K562 (cell line): ENCODE measurements at regions not wholly inside any gene's neighbourhood (a gene's known extent, or its start where the extent isn't known, plus 50 kb on each side); places are given as distances from the start of the nearest gene placed in this dataset.

ENCODE experiments used
- ATAC-seq: fragments of 200-7000 bp; cut with Tn5 transposase; 3 replicates; pipeline ENCODE4 v1.9.1; 2020; ENCODE audit warnings: moderate library complexity
- BruUV-seq: library from RNA; stranded (reverse); fragments of 400-500 nt; replicated peaks from 2 replicates; lab custom pipeline; 2021; lab: Mats Ljungman, UMichigan
- CTCF ChIA-PET: fragments of 300-600 bp; formaldehyde crosslinking; extraction: SDS; loops from one replicate; lab custom pipeline; 2021; ENCODE audit warnings: low intra/inter-chr PET ratio; lab: Yijun Ruan, JAX
- POLR2A ChIA-PET: fragments of 300-600, 350-650 bp; sonication (Branson Sonifier 250); formaldehyde crosslinking; extraction: SDS; loops from one replicate; lab custom pipeline; 2021; ENCODE audit warnings: antibody characterized with exemption, inconsistent platforms; lab: Yijun Ruan, JAX
- DNase-seq, 4 experiments: peaks; one replicate each; pipeline versions ENCODE4 v3.0.0 to v3.0.0-alpha.2; 2011 to 2018; ENCODE audit warnings: low spot score in 3 of 4, mixed read lengths in 3 of 4; ENCODE audit errors: extremely low read depth in 1 of 4
- FAIRE-seq: peaks from 2 replicates; lab custom pipeline; 2011; peaks lifted over from hg19 to GRCh38; lab: Jason Lieb, UNC
- H2AFZ ChIP-seq: 2 replicates; pipeline ENCODE4 v1.6.0; 2011; ENCODE audit warnings: low read depth, low read length, control low read depth, inconsistent platforms
- H3K27ac ChIP-seq: fragments of 200-600 bp; 3 replicates; pipeline ENCODE4 v1.8.0; 2011; ENCODE audit warnings: low read depth, mild to moderate bottlenecking, control low read depth, inconsistent platforms, low read length, moderate library complexity, mixed read lengths; ENCODE audit errors: extremely low read depth
- H3K27me3 ChIP-seq, 2 experiments: fragments of 300-600 bp in 1 of 2; 2 replicates in 1 of 2; 3 replicates in 1 of 2; pipeline versions ENCODE4 v1.6.0 to v1.8.0; 2011; ENCODE audit warnings: inconsistent platforms in 2 of 2, low read length in 2 of 2, mild to moderate bottlenecking in 1 of 2, mixed read lengths in 1 of 2, moderate library complexity in 1 of 2; ENCODE audit not compliant: control insufficient read depth in 2 of 2, insufficient read depth in 2 of 2
- H3K36me3 ChIP-seq: fragments of 300-600 bp; 3 replicates; pipeline ENCODE4 v1.8.0; 2011; ENCODE audit warnings: mild to moderate bottlenecking, low read length, inconsistent platforms; ENCODE audit not compliant: control insufficient read depth, insufficient read depth
- H3K4me1 ChIP-seq, 2 experiments: fragments of 200-600 bp in 1 of 2; replicated peaks in 1 of 2; 2 replicates in 1 of 2; 3 replicates in 1 of 2; pipeline versions ENCODE4 v1.5.1 to v1.8.0; 2011; ENCODE audit warnings: inconsistent platforms in 2 of 2, low read length in 2 of 2, mild to moderate bottlenecking in 1 of 2, mixed read lengths in 1 of 2, moderate library complexity in 1 of 2; ENCODE audit not compliant: control insufficient read depth in 2 of 2, insufficient read depth in 2 of 2
- H3K4me2 ChIP-seq: 2 replicates; pipeline ENCODE4 v1.6.1; 2011; ENCODE audit warnings: low read length, control low read depth, inconsistent platforms, mixed read lengths; ENCODE audit not compliant: insufficient read depth
- H3K4me3 ChIP-seq: fragments of 200-600 bp; sonication (generic), shearing (Covaris generic); 2 replicates; pipeline ENCODE4 v1.5.1; 2016; ENCODE audit warnings: control low read depth, inconsistent platforms
- H3K79me2 ChIP-seq: fragments of 200-600 bp; 3 replicates; pipeline ENCODE4 v1.8.0; 2011; ENCODE audit warnings: low read length, inconsistent platforms; ENCODE audit not compliant: control insufficient read depth, insufficient read depth
- H3K9ac ChIP-seq, 2 experiments: 2 replicates each; pipeline versions ENCODE4 v1.6.0 to v1.6.1; 2011; ENCODE audit warnings: low read depth in 2 of 2, low read length in 2 of 2, control low read depth in 1 of 2, inconsistent platforms in 1 of 2, mild to moderate bottlenecking in 1 of 2, mixed read lengths in 1 of 2; ENCODE audit not compliant: insufficient read depth in 1 of 2
- H3K9me1 ChIP-seq: one replicate; pipeline ENCODE4 v1.6.0; 2011; ENCODE audit warnings: inconsistent platforms, mild to moderate bottlenecking, low read length, moderate library complexity; ENCODE audit not compliant: control insufficient read depth, insufficient read depth
- H3K9me3 ChIP-seq: replicated peaks from 2 replicates; pipeline ENCODE4 v1.5.1; 2011; ENCODE audit warnings: low read depth, low read length, inconsistent platforms; ENCODE audit not compliant: control insufficient read depth, insufficient read depth
- H4K20me1 ChIP-seq: replicated peaks from 2 replicates; pipeline ENCODE4 v1.6.1; 2011; ENCODE audit warnings: low read length, inconsistent platforms, mixed read lengths; ENCODE audit not compliant: control insufficient read depth, insufficient read depth
- ELF1 ChIP-seq: fragments of 200-800 bp; sonication (Bioruptor generic); IDR thresholded peaks from 2 replicates; pipeline ENCODE4 v1.6.1; 2016; ENCODE audit warnings: missing genetic modification characterization, missing compliant biosample characterization
- ELF4 ChIP-seq: fragments of 450-650 bp; formaldehyde crosslinking; IDR thresholded peaks from 2 replicates; pipeline ENCODE4 v1.4.0; 2022; ENCODE audit warnings: missing genetic modification characterization
- ETV6 ChIP-seq, 3 experiments: fragments of 150-350 bp in 1 of 3; sonication (generic) in 1 of 3; formaldehyde crosslinking in 1 of 3; IDR thresholded peaks; 2 replicates each; pipeline versions ENCODE4 v1.6.1 to v1.8.0; 2014 to 2022; ENCODE audit warnings: borderline replicate concordance in 2 of 3, low read depth in 2 of 3, antibody characterized with exemption in 1 of 3, low read length in 1 of 3, mild to moderate bottlenecking in 1 of 3, missing genetic modification reagents in 1 of 3
- MTA3 ChIP-seq: fragments of 450-650 bp; formaldehyde crosslinking; IDR thresholded peaks from 2 replicates; pipeline ENCODE4 v1.6.1; 2017; ENCODE audit warnings: mild to moderate bottlenecking, borderline replicate concordance
- MYC ChIP-seq, 2 experiments: fragments of 250-450 bp in 1 of 2; sonication (Bioruptor Pico) in 1 of 2; IDR thresholded peaks; 2 replicates each; pipeline versions ENCODE4 v1.5.1 to v1.6.1; 2012 to 2021; ENCODE audit warnings: low read depth in 2 of 2, borderline replicate concordance in 1 of 2, improper control_type of control experiment in 1 of 2, low read length in 1 of 2, mild to moderate bottlenecking in 1 of 2, moderate library complexity in 1 of 2
- SMAD2 ChIP-seq: fragments of 150-350 bp; IDR thresholded peaks from 2 replicates; pipeline ENCODE4 v1.6.1; 2014; ENCODE audit warnings: low read depth, mild to moderate bottlenecking, low read length
- ZNF445 ChIP-seq: fragments of 250-450 bp; sonication (Bioruptor Pico); IDR thresholded peaks from 2 replicates; pipeline ENCODE4 v1.4.0; 2020; ENCODE audit warnings: low read depth, mild to moderate bottlenecking, moderate library complexity
- WGBS: fragments of 100-300 bp; shearing (Covaris generic); methylation state at CpG from one replicate; pipeline ENCODE4 v1.1.6; 2016; ENCODE audit warnings: low coverage, mixed read lengths; ENCODE audit not compliant: insufficient coverage; ENCODE audit errors: missing lambda C conversion rate; 5-methylcytosine and 5-hydroxymethylcytosine counted together
- in situ Hi-C: fragments of 300-500 bp; cut with MboI; formaldehyde crosslinking; loops from 4 replicates; pipeline ENCODE4 v1.15.0; 2018; ENCODE audit warnings: inconsistent platforms, mixed read lengths
- intact Hi-C: fragments of 100-400 bp; cut with micrococcal nuclease; formaldehyde crosslinking; loops from 2 replicates; pipeline ENCODE4 v1.14.2; 2022
- TF ChIP-seq, protein P1 (sequence below): sonication (generic); formaldehyde crosslinking; IDR thresholded peaks from 2 replicates; pipeline ENCODE4 v1.4.0; 2020; ENCODE audit warnings: mild to moderate bottlenecking, missing genetic modification reagents
- TF ChIP-seq, protein P2 (sequence below): fragments of 200-600 bp; sonication (generic); IDR thresholded peaks from one replicate; pipeline ENCODE4 v1.6.1; 2012; ENCODE audit warnings: mild to moderate bottlenecking, low read depth, low read length, inconsistent platforms

DNA sequence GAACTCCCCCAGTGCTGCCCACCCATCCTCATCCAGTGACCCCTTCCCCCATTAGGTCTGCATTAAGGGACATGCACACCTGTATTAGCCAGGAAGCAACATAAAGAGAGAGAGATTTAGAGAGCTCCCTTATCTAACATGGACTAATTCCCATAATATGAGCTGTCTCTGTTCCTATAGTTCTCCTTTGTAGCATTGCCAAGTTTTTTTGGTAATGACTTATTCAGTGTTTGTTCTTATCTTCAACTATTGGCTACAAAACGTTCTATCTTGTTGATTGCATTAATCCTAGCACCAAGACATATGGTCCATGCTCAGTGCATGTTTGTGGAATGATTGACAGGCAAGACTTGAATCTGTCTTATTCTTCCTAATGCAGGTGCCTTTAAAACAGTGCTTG lies 264.0 kb downstream of the ADGRL2 start:
- no peak overlapping the region for H3K27ac ChIP-seq
- no peaks in the 10 kb centered on the region for H3K79me2 ChIP-seq
- no peaks in the 10 kb centered on the region for H3K27me3 ChIP-seq
- no peaks in the 10 kb centered on the region for H3K9me3 ChIP-seq
- no peak overlapping the region for H2AFZ ChIP-seq
- H3K4me2 ChIP-seq = no peak overlapping the region
- intact Hi-C loops = no loop called here
- WGBS = 0% methylated on average over 1 of the region's 1 CpG
- BruUV-seq = no TSS peak
- in situ Hi-C loops = no loop called here
- H3K9me1 ChIP-seq = peaks cover 3% of the 10 kb centered on the region
- no peaks in the 10 kb centered on the region for H3K4me1 ChIP-seq
- ATAC-seq (no peak), FAIRE-seq (no peak), DNase-seq (no peak)
- ChIA-PET CTCF (no interaction called here), POLR2A (no interaction called here)
- no peaks in the 10 kb centered on the region for H4K20me1 ChIP-seq
- H3K9ac ChIP-seq = no peak overlapping the region
- H3K4me3 ChIP-seq = no peak overlapping the region
- H3K36me3 ChIP-seq = no peaks in the 10 kb centered on the region
- TF ChIP-seq SMAD2 (no peak), ELF4 (no peak), ETV6 (IDR thresholded peaks at IDR 0.05; ENCODE audit: borderline replicate concordance in 1 of 2, low read depth in 2 of 2, low read length in 1 of 2) (no peak), ETV6 (CRISPR knock-in tag; IDR thresholded peaks at IDR 0.05; ENCODE audit: borderline replicate concordance) (no peak), ELF1 (no peak), MTA3 (no peak), ZNF445 (CRISPR knock-in tag) (no peak), MYC (IDR thresholded peaks at IDR 0.05; ENCODE audit: low read depth, low read length) (no peak), MYC (CRISPR knock-in tag; IDR thresholded peaks at IDR 0.05; ENCODE audit: borderline replicate concordance, low read depth) (no peak)
- TF ChIP-seq, protein P1, sequence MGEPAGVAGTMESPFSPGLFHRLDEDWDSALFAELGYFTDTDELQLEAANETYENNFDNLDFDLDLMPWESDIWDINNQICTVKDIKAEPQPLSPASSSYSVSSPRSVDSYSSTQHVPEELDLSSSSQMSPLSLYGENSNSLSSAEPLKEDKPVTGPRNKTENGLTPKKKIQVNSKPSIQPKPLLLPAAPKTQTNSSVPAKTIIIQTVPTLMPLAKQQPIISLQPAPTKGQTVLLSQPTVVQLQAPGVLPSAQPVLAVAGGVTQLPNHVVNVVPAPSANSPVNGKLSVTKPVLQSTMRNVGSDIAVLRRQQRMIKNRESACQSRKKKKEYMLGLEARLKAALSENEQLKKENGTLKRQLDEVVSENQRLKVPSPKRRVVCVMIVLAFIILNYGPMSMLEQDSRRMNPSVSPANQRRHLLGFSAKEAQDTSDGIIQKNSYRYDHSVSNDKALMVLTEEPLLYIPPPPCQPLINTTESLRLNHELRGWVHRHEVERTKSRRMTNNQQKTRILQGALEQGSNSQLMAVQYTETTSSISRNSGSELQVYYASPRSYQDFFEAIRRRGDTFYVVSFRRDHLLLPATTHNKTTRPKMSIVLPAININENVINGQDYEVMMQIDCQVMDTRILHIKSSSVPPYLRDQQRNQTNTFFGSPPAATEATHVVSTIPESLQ (CRISPR knock-in tag) = no peak
- TF ChIP-seq, protein P2, sequence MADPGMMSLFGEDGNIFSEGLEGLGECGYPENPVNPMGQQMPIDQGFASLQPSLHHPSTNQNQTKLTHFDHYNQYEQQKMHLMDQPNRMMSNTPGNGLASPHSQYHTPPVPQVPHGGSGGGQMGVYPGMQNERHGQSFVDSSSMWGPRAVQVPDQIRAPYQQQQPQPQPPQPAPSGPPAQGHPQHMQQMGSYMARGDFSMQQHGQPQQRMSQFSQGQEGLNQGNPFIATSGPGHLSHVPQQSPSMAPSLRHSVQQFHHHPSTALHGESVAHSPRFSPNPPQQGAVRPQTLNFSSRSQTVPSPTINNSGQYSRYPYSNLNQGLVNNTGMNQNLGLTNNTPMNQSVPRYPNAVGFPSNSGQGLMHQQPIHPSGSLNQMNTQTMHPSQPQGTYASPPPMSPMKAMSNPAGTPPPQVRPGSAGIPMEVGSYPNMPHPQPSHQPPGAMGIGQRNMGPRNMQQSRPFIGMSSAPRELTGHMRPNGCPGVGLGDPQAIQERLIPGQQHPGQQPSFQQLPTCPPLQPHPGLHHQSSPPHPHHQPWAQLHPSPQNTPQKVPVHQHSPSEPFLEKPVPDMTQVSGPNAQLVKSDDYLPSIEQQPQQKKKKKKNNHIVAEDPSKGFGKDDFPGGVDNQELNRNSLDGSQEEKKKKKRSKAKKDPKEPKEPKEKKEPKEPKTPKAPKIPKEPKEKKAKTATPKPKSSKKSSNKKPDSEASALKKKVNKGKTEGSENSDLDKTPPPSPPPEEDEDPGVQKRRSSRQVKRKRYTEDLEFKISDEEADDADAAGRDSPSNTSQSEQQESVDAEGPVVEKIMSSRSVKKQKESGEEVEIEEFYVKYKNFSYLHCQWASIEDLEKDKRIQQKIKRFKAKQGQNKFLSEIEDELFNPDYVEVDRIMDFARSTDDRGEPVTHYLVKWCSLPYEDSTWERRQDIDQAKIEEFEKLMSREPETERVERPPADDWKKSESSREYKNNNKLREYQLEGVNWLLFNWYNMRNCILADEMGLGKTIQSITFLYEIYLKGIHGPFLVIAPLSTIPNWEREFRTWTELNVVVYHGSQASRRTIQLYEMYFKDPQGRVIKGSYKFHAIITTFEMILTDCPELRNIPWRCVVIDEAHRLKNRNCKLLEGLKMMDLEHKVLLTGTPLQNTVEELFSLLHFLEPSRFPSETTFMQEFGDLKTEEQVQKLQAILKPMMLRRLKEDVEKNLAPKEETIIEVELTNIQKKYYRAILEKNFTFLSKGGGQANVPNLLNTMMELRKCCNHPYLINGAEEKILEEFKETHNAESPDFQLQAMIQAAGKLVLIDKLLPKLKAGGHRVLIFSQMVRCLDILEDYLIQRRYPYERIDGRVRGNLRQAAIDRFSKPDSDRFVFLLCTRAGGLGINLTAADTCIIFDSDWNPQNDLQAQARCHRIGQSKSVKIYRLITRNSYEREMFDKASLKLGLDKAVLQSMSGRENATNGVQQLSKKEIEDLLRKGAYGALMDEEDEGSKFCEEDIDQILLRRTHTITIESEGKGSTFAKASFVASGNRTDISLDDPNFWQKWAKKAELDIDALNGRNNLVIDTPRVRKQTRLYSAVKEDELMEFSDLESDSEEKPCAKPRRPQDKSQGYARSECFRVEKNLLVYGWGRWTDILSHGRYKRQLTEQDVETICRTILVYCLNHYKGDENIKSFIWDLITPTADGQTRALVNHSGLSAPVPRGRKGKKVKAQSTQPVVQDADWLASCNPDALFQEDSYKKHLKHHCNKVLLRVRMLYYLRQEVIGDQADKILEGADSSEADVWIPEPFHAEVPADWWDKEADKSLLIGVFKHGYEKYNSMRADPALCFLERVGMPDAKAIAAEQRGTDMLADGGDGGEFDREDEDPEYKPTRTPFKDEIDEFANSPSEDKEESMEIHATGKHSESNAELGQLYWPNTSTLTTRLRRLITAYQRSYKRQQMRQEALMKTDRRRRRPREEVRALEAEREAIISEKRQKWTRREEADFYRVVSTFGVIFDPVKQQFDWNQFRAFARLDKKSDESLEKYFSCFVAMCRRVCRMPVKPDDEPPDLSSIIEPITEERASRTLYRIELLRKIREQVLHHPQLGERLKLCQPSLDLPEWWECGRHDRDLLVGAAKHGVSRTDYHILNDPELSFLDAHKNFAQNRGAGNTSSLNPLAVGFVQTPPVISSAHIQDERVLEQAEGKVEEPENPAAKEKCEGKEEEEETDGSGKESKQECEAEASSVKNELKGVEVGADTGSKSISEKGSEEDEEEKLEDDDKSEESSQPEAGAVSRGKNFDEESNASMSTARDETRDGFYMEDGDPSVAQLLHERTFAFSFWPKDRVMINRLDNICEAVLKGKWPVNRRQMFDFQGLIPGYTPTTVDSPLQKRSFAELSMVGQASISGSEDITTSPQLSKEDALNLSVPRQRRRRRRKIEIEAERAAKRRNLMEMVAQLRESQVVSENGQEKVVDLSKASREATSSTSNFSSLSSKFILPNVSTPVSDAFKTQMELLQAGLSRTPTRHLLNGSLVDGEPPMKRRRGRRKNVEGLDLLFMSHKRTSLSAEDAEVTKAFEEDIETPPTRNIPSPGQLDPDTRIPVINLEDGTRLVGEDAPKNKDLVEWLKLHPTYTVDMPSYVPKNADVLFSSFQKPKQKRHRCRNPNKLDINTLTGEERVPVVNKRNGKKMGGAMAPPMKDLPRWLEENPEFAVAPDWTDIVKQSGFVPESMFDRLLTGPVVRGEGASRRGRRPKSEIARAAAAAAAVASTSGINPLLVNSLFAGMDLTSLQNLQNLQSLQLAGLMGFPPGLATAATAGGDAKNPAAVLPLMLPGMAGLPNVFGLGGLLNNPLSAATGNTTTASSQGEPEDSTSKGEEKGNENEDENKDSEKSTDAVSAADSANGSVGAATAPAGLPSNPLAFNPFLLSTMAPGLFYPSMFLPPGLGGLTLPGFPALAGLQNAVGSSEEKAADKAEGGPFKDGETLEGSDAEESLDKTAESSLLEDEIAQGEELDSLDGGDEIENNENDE = no peak
